ENCODE measurements at regions not wholly inside any gene's neighbourhood (a gene's known extent, or its start where the extent isn't known, plus 50 kb on each side); places are given as distances from the start of the nearest gene placed in this dataset.

- DNase-seq = peak; percentile 28 to 82 (median 57)
Observed at GRCh38 chr13:48181482-48182145, 51.4 kb upstream of the ITM2B start.

GRCh38 chr13:48178126-48178525 lies 54.9 kb upstream of the ITM2B start:
- no peak for DNase-seq

- DNase-seq = no peak
Observed at GRCh38 chr13:48176781-48177180, 56.2 kb upstream of the ITM2B start.

GRCh38 chr13:48175185-48175584 lies 57.8 kb upstream of the ITM2B start:
- DNase-seq = peak in 2 of 4 experiments; percentile 36 to 63

GRCh38 chr13:48167866-48168265 lies 65.1 kb upstream of the ITM2B start:
- DNase-seq = no peak

GRCh38 chr13:48165727-48166126 lies 67.3 kb upstream of the ITM2B start:
- no peak for DNase-seq

GRCh38 chr13:48165063-48165462 lies 67.9 kb upstream of the ITM2B start:
- DNase-seq = no peak

GRCh38 chr13:48163061-48163460 lies 68.2 kb upstream of the MED4 start:
- no peak for DNase-seq

GRCh38 chr13:48162217-48162616 lies 67.3 kb upstream of the MED4 start:
- DNase-seq = peak in 2 of 4 experiments; percentile 41 to 65

- DNase-seq = peak; percentile 88 to 96 (median 94)
Observed at GRCh38 chr13:48161530-48162179, 66.8 kb upstream of the MED4 start.

GRCh38 chr13:48160606-48161278 lies 65.8 kb upstream of the MED4 start:
- DNase-seq = peak in 3 of 4 experiments; percentile 28 to 47 (median 33)

GRCh38 chr13:48159826-48160225 lies 64.9 kb upstream of the MED4 start:
- DNase-seq = no peak

GRCh38 chr13:48159401-48159800 lies 64.5 kb upstream of the MED4 start:
- DNase-seq = peak in 2 of 4 experiments; percentile 15 to 28

GRCh38 chr13:48158915-48159314 lies 64.0 kb upstream of the MED4 start:
- peak; percentile 30 to 66 (median 42) for DNase-seq

- DNase-seq = peak in 3 of 4 experiments; percentile 58 to 71 (median 63)
Observed at GRCh38 chr13:48158290-48158689, 63.4 kb upstream of the MED4 start.

- peak in 1 of 4 experiments; percentile 41 for DNase-seq
Observed at GRCh38 chr13:48156466-48156865, 61.6 kb upstream of the MED4 start.

- DNase-seq = peak; percentile 29 to 77 (median 48)
Observed at GRCh38 chr13:48155848-48156247, 60.9 kb upstream of the MED4 start.

GRCh38 chr13:48154671-48155070 lies 59.8 kb upstream of the MED4 start:
- no peak for DNase-seq

- no peak for DNase-seq
Observed at GRCh38 chr13:48153186-48153585, 58.3 kb upstream of the MED4 start.

GRCh38 chr13:48151363-48152161 lies 56.7 kb upstream of the MED4 start:
- peak in 3 of 4 experiments; percentile 39 to 82 (median 74) for DNase-seq

- no peak for DNase-seq
Observed at GRCh38 chr13:48148454-48148853, 53.5 kb upstream of the MED4 start.

GRCh38 chr13:48146636-48147035 lies 51.7 kb upstream of the MED4 start:
- DNase-seq = no peak

- DNase-seq = no peak
Observed at GRCh38 chr13:48146122-48146521, 51.2 kb upstream of the MED4 start.

All from suppressor macrophage (primary cell).